NB4 (cell line): ENCODE measurements at regions not wholly inside any gene's neighbourhood (a gene's known extent, or its start where the extent isn't known, plus 50 kb on each side); places are given as distances from the start of the nearest gene placed in this dataset.

Experiments used
- POLR2A ChIP-seq: IDR thresholded peaks from 2 replicates; pipeline ENCODE4 v1.6.1; 2011; ENCODE audit warnings: mild to moderate bottlenecking; ENCODE audit not compliant: insufficient read length; ENCODE audit errors: extremely low read depth
- TF ChIP-seq, protein P1 (sequence below): IDR thresholded peaks from one replicate; pipeline ENCODE4 v1.5.1; 2012; ENCODE audit warnings: low read depth, low read length
- TF ChIP-seq, protein P2 (sequence below): IDR thresholded peaks from 2 replicates; pipeline ENCODE4 v1.6.1; 2011; ENCODE audit warnings: low read depth, low read length

- no peak for TF ChIP-seq POLR2A
- TF ChIP-seq, protein P1, sequence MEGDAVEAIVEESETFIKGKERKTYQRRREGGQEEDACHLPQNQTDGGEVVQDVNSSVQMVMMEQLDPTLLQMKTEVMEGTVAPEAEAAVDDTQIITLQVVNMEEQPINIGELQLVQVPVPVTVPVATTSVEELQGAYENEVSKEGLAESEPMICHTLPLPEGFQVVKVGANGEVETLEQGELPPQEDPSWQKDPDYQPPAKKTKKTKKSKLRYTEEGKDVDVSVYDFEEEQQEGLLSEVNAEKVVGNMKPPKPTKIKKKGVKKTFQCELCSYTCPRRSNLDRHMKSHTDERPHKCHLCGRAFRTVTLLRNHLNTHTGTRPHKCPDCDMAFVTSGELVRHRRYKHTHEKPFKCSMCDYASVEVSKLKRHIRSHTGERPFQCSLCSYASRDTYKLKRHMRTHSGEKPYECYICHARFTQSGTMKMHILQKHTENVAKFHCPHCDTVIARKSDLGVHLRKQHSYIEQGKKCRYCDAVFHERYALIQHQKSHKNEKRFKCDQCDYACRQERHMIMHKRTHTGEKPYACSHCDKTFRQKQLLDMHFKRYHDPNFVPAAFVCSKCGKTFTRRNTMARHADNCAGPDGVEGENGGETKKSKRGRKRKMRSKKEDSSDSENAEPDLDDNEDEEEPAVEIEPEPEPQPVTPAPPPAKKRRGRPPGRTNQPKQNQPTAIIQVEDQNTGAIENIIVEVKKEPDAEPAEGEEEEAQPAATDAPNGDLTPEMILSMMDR, result no peak
- TF ChIP-seq, protein P2, sequence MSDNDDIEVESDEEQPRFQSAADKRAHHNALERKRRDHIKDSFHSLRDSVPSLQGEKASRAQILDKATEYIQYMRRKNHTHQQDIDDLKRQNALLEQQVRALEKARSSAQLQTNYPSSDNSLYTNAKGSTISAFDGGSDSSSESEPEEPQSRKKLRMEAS, result no peak
Observed at GRCh38 chr2:194769030-194769429, 888.0 kb upstream of the SLC39A10 start.
